Large intestine (tissue), 3 donors: ENCODE measurements at regions not wholly inside any gene's neighbourhood (a gene's known extent, or its start where the extent isn't known, plus 50 kb on each side); places are given as distances from the start of the nearest gene placed in this dataset.
"Not testable (repeated sequence)": the region's sequence is repeated elsewhere in the genome, so short reads cannot be mapped to it uniquely, and the experiment has no call there.

Experiments
- DNase-seq, 2 donors: peaks; one replicate each; pipeline versions ENCODE4 v3.0.0 to v3.0.0-alpha.2; 2013
- H3K27ac ChIP-seq: one replicate; pipeline ENCODE4 v1.5.1; 2013; ENCODE audit warnings: low read length
- H3K27me3 ChIP-seq: 2 replicates; pipeline ENCODE4 v1.6.1; 2013; ENCODE audit warnings: low read length; ENCODE audit not compliant: control insufficient read depth, insufficient read depth
- H3K36me3 ChIP-seq: 2 replicates; pipeline ENCODE4 v1.6.1; 2013; ENCODE audit warnings: low read length; ENCODE audit not compliant: control insufficient read depth, insufficient read depth
- H3K4me1 ChIP-seq: one replicate; pipeline ENCODE4 v1.6.1; 2013; ENCODE audit warnings: low read length; ENCODE audit not compliant: control insufficient read depth, insufficient read depth
- H3K4me3 ChIP-seq: one replicate; pipeline ENCODE4 v1.5.1; 2013; ENCODE audit warnings: low read length
- H3K9me3 ChIP-seq: one replicate; pipeline ENCODE4 v1.6.1; 2013; ENCODE audit warnings: mild to moderate bottlenecking, low read depth, low read length, moderate library complexity; ENCODE audit not compliant: control insufficient read depth
- WGBS: methylation state at CpG from one replicate; pipeline ENCODE4 v1.1.5; 2013; ENCODE audit warnings: low lambda C conversion rate; ENCODE audit not compliant: insufficient coverage; 5-methylcytosine and 5-hydroxymethylcytosine counted together

DNA sequence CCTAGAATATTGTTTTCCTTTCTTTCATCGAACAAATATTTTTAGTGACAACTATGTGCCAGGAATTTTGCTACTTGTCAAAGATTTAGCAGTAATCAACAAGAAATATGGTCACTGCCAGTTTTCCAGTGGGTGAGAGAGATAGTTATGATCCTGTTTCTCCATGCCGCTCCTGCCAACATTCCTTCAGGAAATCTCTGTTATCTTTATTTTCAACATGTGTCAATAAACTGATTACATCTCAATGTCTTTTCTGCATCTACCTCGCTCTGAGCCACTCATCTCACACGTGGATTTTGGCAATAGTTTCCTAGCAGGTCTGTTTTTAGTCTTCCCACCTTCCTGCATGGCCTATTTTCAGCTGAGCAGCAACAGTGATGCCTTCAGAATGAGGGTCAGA, 650.0 kb upstream of the STXBP6 start:
- no peaks in the 10 kb centered on the region for H3K27me3 ChIP-seq
- WGBS, result 56% methylated on average over 4 of the region's 4 CpGs
- no peak overlapping the region for H3K4me3 ChIP-seq
- H3K4me1 ChIP-seq, result no peaks in the 10 kb centered on the region
- no peaks in the 10 kb centered on the region for H3K36me3 ChIP-seq
- H3K27ac ChIP-seq, result no peak overlapping the region
- DNase-seq, result no peak
- no peaks in the 10 kb centered on the region for H3K9me3 ChIP-seq

DNA sequence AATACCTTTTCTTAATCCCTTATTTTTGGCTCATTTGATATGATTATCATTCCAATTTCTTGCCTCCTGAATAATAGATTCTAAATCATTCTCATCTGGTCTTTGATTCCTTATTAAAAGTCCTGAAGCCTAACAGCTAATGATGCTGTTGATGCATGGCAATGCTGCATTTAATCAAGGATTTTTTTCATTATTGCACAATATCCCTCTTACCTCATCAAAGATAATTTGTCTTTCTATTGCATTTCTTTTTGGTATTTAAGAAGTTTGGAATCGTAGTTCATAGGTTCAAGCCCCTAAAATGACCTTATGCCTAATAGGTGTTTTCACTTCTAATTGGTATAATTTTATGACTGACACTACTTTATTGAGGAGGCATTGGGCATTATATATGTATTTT, 648.2 kb upstream of the STXBP6 start:
- Histone ChIP-seq H3K4me3 (no peak overlapping the region), H3K27ac (no peak overlapping the region), H3K4me1 (no peaks in the 10 kb centered on the region), H3K36me3 (no peaks in the 10 kb centered on the region), H3K9me3 (no peaks in the 10 kb centered on the region), H3K27me3 (no peaks in the 10 kb centered on the region)
- DNase-seq, result no peak
- 100% methylated on average over 1 of the region's 1 CpG for WGBS

DNA sequence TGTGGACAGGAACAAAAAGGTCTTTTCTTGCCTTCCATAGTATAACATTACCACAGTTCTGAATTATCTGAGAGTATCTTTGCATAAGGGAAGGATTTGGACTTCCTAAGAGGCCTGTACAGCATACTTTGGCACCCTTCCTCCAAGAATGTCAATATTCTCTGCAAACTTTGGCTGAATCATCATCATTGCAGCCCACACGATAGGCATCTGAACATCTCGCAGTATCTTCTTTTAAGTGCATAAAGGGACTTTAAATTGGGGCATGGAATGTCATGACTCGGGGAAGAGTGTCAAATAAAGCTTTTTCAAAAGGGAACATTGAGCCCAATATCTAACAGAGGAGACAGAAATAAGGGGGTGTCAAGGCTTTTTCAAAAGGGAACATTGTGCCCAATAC, 646.2 kb upstream of the STXBP6 start:
- no peak for DNase-seq
- WGBS, result no CpG with 5 or more reads among the region's 3 CpGs
- Histone ChIP-seq H3K36me3 (no peaks in the 10 kb centered on the region), H3K9me3 (no peaks in the 10 kb centered on the region), H3K4me1 (no peaks in the 10 kb centered on the region), H3K27me3 (no peaks in the 10 kb centered on the region), H3K27ac (no peak overlapping the region), H3K4me3 (no peak overlapping the region)

DNA sequence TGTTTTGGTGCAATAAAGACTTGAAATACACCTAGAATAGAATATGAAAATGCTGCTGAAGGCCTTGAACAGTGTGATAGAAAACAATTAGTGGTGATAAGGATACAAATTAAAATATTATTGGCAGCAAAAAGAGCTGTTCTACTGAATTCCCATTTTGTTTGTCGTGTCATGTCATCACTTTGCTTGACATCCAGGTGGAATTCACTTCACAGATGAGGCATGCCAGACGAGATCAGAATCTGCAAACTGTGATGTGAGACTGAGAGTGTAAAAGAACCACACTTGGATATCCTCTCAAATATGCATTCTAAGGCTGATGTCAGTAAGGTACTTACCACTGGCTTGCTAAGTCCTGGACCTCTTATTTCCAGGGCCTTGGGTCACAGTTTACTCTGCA, 635.1 kb upstream of the STXBP6 start:
- no peak for DNase-seq
- H3K27me3 ChIP-seq, result no peaks in the 10 kb centered on the region
- H3K27ac ChIP-seq, result no peak overlapping the region
- peaks cover 4% of the 10 kb centered on the region for H3K9me3 ChIP-seq
- no peaks in the 10 kb centered on the region for H3K36me3 ChIP-seq
- WGBS, result no CpG with 5 or more reads among the region's 2 CpGs
- no peak overlapping the region for H3K4me3 ChIP-seq
- no peaks in the 10 kb centered on the region for H3K4me1 ChIP-seq

DNA sequence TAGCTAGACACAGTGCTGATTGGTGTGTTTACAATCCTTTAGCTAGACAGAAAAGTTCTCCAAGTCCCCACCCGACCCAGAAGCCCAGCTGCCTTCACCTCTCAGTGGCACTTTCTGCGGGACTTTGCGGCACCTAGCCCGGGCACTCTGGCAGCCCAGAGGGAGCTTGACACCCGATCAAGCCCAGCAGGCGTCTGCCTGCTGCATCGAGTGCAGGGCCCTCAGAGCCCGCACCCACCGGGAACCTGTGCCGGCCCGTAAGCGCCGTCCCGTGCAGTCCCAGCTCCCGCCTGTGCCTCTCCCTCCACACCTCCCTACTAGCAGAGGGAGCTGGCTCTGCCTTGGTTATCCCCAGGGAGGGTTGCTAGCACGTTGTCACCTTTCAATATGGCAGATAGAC, 631.0 kb upstream of the STXBP6 start:
- peaks cover 4% of the 10 kb centered on the region for H3K9me3 ChIP-seq
- no peaks in the 10 kb centered on the region for H3K27me3 ChIP-seq
- no peaks in the 10 kb centered on the region for H3K36me3 ChIP-seq
- no peak overlapping the region for H3K27ac ChIP-seq
- no peaks in the 10 kb centered on the region for H3K4me1 ChIP-seq
- no peak overlapping the region for H3K4me3 ChIP-seq
- no peak for DNase-seq
- WGBS, result no CpG with 5 or more reads among the region's 16 CpGs

DNA sequence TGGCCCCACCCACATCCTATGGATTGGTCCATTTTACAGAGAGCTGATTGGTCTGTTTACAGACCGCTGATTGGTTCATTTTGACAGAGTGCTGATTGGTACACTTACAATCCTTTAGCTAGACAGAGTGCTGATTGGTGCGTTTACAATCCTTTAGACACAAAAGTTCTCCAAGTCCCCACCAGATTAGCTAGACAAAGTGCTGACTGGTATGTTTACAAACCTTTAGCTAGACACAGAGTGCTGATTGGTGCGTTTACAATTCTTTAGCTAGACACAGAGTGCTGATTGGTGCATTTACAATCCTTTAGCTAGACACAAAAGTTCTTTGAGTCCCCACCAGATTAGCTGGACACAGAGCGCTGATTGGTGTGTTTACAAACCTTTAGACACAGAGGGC, 630.6 kb upstream of the STXBP6 start:
- not testable (repeated sequence) for H3K4me3 ChIP-seq, H3K4me1 ChIP-seq
- no CpG with 5 or more reads among the region's 4 CpGs for WGBS

DNA sequence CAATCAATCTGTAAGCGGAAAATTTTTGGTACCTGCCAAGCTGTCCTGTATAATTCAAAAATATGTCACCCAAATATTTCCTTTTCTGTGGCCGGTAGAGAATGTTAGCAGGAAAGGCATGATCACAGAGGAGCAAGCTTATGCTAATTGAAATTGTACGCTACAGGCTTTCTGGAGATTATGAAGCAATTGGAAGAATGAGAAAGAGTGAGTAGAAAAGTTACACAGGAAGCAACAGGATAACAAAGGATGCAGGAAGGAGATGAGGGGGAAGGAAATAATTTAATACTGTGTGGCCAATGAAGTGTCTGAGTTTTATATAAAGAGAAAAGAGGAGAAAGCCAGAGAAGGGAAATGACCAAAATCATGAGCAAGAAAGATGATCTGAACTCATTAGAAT, 627.2 kb upstream of the STXBP6 start:
- 100% methylated on average over 3 of the region's 3 CpGs for WGBS
- H3K9me3 ChIP-seq, result peaks cover 4% of the 10 kb centered on the region
- no peaks in the 10 kb centered on the region for H3K36me3 ChIP-seq
- DNase-seq, result no peak
- no peak overlapping the region for H3K4me3 ChIP-seq
- H3K27ac ChIP-seq, result no peak overlapping the region
- H3K27me3 ChIP-seq, result no peaks in the 10 kb centered on the region
- no peaks in the 10 kb centered on the region for H3K4me1 ChIP-seq

More for the DNA sequence above, 630.6 kb upstream of the STXBP6 start:
- not testable (repeated sequence) for H3K9me3 ChIP-seq, H3K36me3 ChIP-seq, H3K27ac ChIP-seq, H3K27me3 ChIP-seq, DNase-seq

DNA sequence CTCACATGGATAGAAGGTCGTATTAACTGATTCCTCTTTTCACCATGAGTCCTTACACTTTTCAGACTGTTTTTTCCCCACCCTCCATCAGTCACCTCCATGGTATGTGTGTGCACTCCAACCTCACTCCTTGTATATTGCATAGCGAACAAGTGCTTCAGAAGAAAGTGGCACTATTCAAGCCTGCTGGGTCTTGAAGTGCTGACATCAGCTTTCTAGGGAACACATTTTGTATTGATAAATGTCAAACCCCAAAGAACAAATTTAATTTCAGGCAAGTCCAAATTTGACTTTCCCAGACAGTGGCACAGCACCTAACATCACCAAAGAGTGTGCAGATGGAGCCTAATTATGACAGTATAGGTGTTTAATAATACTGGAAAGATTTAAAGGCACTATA, 617.4 kb upstream of the STXBP6 start:
- Histone ChIP-seq H3K4me3 (no peak overlapping the region), H3K27ac (no peak overlapping the region), H3K27me3 (no peaks in the 10 kb centered on the region), H3K36me3 (no peaks in the 10 kb centered on the region), H3K4me1 (no peaks in the 10 kb centered on the region), H3K9me3 (no peaks in the 10 kb centered on the region)
- no CpG with 5 or more reads among the region's 2 CpGs for WGBS
- DNase-seq, result no peak

DNA sequence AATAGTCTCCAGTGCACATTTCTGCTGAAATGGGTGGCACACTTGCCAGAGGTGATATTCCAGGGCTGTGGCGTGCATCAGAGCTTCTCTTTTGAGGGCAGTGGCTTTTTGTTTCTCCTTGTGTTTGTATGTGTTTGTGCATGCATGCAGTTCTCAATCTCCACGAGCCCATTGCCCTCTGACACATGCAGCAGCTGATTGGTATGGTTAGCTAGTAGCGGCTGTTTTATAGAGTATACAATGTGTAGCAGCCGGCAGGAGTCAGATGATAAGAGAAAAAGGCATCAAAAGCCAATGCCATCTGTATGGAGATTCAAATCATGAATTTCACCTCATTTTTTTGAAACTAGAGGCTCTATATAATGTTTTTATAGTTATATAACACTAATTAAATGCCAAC, 616.9 kb upstream of the STXBP6 start:
- Histone ChIP-seq H3K36me3 (no peaks in the 10 kb centered on the region), H3K4me1 (no peaks in the 10 kb centered on the region), H3K27me3 (no peaks in the 10 kb centered on the region), H3K4me3 (no peak overlapping the region), H3K27ac (no peak overlapping the region), H3K9me3 (no peaks in the 10 kb centered on the region)
- 60% methylated on average over 1 of the region's 4 CpGs for WGBS
- DNase-seq, result no peak

DNA sequence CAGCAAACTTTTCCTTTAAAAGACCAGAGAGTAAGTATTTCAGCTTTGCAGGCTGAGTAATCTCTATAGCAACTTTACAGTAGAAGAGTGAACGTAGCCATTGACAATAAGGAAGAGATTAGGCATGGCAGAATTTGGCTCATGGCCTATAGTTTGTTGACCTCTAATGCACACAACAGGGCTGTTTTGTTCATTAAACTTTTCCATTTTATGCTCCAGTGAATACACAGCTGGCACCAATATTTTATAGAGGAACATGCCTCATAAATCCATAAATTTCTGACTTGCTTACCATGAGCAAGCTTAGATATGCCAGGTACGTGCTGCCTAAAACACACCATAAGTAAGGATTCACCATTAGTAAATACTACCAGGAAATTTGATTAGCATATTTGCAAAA, 609.0 kb upstream of the STXBP6 start:
- Histone ChIP-seq H3K27me3 (no peaks in the 10 kb centered on the region), H3K36me3 (no peaks in the 10 kb centered on the region), H3K4me1 (no peaks in the 10 kb centered on the region), H3K4me3 (no peak overlapping the region), H3K27ac (no peak overlapping the region), H3K9me3 (no peaks in the 10 kb centered on the region)
- no CpG with 5 or more reads among the region's 2 CpGs for WGBS
- no peak for DNase-seq

DNA sequence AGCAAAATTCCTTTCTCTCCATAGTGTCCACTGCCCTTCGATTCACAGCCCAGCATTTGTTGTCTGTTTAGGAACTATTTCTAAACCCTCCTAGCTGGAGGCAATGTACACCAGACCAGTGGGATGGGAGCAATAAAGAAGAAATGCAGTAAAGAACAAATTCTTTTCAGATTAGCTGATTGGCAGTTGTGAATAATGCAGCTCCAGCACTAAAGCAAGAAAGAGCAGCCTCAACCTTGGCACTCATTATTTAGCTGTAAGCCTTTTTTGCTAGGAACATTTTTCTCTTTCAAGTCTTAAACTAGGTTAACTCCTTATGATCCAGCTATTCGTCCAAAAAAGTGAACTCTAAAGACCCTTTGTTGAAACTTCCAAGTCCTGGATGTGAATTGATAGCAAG, 580.5 kb upstream of the STXBP6 start:
- WGBS, result 17% methylated on average over 1 of the region's 2 CpGs
- H3K4me1 ChIP-seq, result no peaks in the 10 kb centered on the region
- no peaks in the 10 kb centered on the region for H3K9me3 ChIP-seq
- H3K27ac ChIP-seq, result no peak overlapping the region
- H3K36me3 ChIP-seq, result no peaks in the 10 kb centered on the region
- H3K27me3 ChIP-seq, result no peaks in the 10 kb centered on the region
- DNase-seq, result no peak
- H3K4me3 ChIP-seq, result no peak overlapping the region
